Immature natural killer cell (primary cell): ENCODE measurements at regions not wholly inside any gene's neighbourhood (a gene's known extent, or its start where the extent isn't known, plus 50 kb on each side); places are given as distances from the start of the nearest gene placed in this dataset.

Experiments used
- DNase-seq, 3 donors: peaks; one replicate each; pipeline ENCODE4 v3.0.0; 2022; ENCODE audit warnings: mixed read lengths in 1 of 3
- H3K27ac Mint-ChIP-seq, 6 donors: one replicate each; pipeline ENCODE4 v1.8.0; 2020; ENCODE audit warnings: mixed read lengths in 6 of 6, mild to moderate bottlenecking in 5 of 6, inconsistent platforms in 4 of 6, moderate library complexity in 3 of 6
- H3K27me3 Mint-ChIP-seq, 3 donors: one replicate each; pipeline ENCODE4 v1.8.0; 2020 to 2021; ENCODE audit warnings: low read depth in 3 of 3, mild to moderate bottlenecking in 3 of 3, mixed read lengths in 3 of 3, moderate library complexity in 3 of 3, inconsistent platforms in 1 of 3
- H3K36me3 Mint-ChIP-seq, 3 donors: one replicate each; pipeline ENCODE4 v1.8.0; 2020; ENCODE audit warnings: mixed read lengths in 3 of 3, inconsistent platforms in 2 of 3, mild to moderate bottlenecking in 2 of 3
- H3K4me1 Mint-ChIP-seq, 2 donors: one replicate each; pipeline ENCODE4 v1.8.0; 2020; ENCODE audit warnings: inconsistent platforms in 2 of 2, mild to moderate bottlenecking in 2 of 2, mixed read lengths in 2 of 2, moderate library complexity in 1 of 2
- H3K4me3 Mint-ChIP-seq, 5 donors: one replicate each; pipeline ENCODE4 v1.8.0; 2020; ENCODE audit warnings: mild to moderate bottlenecking in 5 of 5, mixed read lengths in 5 of 5, inconsistent platforms in 3 of 5, moderate library complexity in 3 of 5
- H3K9me3 Mint-ChIP-seq, 6 donors: one replicate each; pipeline ENCODE4 v1.8.0; 2020; ENCODE audit warnings: mild to moderate bottlenecking in 6 of 6, mixed read lengths in 6 of 6, inconsistent platforms in 4 of 6, moderate library complexity in 3 of 6

DNA sequence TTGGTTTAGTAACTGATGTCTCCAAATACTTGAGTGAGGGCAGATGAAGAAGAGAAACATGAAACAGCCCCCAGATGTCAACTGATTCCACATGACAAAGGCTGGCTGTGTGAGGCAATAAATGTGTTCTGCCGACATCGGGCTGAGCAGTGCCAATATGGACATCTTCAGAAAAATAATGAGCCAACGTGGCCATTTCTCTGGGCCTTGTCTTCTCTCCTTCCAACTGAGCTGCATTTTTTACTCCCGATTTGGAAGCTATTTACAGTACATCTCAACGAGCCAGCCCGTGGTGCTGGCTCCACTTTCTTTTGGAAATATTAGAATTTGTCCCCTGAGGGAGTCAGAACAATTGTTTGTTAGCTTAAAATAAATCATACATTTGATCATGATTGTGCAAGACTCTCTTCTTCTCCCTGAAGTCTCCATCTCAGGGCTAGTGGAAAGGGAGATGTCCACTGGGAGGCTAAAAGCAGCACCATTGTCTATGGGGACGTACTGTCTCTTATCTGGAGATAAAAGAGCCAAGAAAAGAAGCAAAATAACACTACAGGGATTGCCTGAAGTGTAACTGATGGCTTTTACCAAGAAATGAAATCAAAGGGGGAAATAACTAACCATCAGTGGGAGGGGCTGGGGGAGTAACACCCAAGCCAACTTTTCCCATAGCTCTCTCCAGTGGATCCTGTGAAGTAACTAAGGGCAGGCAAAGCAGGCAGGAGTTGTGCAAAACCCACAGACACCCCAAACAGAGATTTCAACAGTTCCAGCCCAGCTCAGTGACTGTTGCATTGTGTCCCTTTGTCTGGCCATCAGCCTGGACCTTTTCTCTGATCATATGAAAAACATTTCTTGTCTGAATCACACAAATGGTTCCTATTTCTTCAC is 114.8 kb downstream of the RDH14 start:
- DNase-seq, result no peak
- Mint-ChIP-seq H3K4me3 (no peak overlapping the region), H3K27me3 (peaks cover 1 to 10% (median 4%) of the 10 kb centered on the region in 3 donors), H3K4me1 (no peaks in the 10 kb centered on the region), H3K36me3 (no peaks in the 10 kb centered on the region), H3K9me3 (peaks cover 0 to 2% (median 0%) of the 10 kb centered on the region in 6 donors), H3K27ac (no peak overlapping the region)

DNA sequence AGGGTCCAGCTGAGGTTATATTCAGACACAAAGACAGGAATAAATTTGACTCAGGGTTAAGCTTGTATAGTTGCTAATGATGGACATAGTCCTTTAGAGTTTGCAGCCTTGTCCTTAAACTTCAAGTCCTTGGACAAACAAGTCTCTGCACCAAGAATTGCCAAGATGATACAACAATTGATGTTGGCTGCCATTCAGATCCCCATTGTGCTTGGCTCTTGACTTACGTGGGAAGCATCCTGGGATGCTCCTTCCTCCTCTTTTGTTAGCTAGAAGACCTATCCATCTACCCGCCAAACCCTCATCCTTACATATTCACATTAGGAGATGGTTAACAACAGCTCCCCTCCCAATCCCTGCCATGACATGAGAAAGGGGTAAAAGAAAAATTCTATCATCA is 115.6 kb downstream of the RDH14 start:
- Mint-ChIP-seq H3K27ac (no peak overlapping the region), H3K36me3 (no peaks in the 10 kb centered on the region), H3K9me3 (peaks cover 0 to 2% (median 0%) of the 10 kb centered on the region in 6 donors), H3K4me3 (no peak overlapping the region), H3K4me1 (no peaks in the 10 kb centered on the region), H3K27me3 (peaks cover 1 to 7% (median 4%) of the 10 kb centered on the region in 3 donors)
- DNase-seq, result no peak

DNA sequence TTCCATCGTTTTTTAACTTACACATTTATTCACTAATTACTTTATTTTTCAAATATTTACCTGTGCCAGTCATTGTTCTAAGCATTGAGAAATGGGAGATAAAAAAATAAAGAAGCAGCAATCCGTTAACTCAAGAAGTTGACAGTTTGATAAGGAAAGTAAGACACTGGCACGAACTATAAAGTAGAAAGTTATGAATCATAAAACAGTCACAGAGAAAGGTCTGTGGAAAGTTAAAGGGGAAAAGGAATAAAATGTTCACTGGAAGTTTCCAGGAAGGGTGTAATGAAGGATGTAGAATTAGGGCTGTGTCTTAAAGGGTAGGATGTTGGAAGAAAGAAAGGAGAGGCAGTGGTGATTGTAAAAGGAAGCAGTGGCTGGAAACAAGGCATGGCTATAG is 118.9 kb downstream of the RDH14 start:
- Mint-ChIP-seq H3K4me1 (no peaks in the 10 kb centered on the region), H3K36me3 (no peaks in the 10 kb centered on the region), H3K27ac (no peak overlapping the region), H3K27me3 (peaks cover 1 to 7% (median 4%) of the 10 kb centered on the region in 3 donors), H3K4me3 (no peak overlapping the region), H3K9me3 (no peaks in the 10 kb centered on the region)
- no peak for DNase-seq

DNA sequence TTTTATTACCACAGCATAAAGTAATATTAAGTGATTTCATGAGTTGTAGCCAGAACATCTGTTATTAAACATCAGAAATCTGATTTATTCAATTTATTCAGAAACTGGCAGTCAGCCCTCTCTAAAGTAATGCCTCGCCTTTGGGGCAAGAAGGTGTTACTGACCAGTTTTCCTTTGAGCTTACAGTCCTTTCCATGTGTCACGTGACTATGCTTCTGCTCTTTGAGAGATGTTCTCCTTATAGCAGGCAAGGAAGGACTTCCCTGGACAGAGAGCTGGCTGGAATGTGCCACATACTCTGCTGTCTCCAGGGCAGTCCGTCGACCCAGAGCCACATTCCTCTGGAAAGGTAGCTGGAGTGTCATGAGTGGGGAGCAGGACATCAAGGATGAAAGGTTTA is 119.7 kb downstream of the RDH14 start:
- DNase-seq, result no peak
- Mint-ChIP-seq H3K4me1 (no peaks in the 10 kb centered on the region), H3K27ac (no peak overlapping the region), H3K4me3 (no peak overlapping the region), H3K9me3 (no peaks in the 10 kb centered on the region), H3K36me3 (no peaks in the 10 kb centered on the region), H3K27me3 (peaks cover 0 to 7% (median 1%) of the 10 kb centered on the region in 3 donors)

DNA sequence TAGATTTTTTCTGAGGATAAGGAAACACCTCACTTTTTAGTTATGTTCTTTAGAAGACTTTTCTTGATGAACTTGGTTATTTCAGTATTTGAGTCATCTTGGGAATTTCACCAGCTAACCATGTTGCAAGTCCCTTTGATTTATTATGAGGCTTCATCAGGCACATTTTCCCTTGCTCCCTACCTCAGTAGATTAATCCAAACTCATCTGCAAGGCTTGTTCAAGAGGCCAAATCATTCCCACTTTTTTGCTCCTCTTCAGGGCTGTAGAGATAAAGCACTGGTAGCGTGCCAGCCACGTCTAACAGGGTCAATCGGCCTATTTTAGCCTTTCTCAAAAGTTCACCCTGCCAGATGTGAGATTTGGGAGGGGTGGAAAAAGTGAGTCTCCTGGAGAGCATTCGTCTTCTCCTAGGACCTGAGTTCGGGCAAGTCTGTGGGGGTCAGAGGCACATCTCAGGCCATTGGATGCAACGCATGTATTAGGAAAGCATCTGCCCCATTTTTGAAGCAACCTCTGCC is 120.3 kb downstream of the RDH14 start:
- no peak for DNase-seq
- no peak overlapping the region for H3K27ac Mint-ChIP-seq
- no peaks in the 10 kb centered on the region for H3K9me3 Mint-ChIP-seq
- no peaks in the 10 kb centered on the region for H3K4me1 Mint-ChIP-seq
- no peak overlapping the region for H3K4me3 Mint-ChIP-seq
- H3K27me3 Mint-ChIP-seq, result peaks cover 0 to 7% (median 1%) of the 10 kb centered on the region in 3 donors
- H3K36me3 Mint-ChIP-seq, result no peaks in the 10 kb centered on the region

DNA sequence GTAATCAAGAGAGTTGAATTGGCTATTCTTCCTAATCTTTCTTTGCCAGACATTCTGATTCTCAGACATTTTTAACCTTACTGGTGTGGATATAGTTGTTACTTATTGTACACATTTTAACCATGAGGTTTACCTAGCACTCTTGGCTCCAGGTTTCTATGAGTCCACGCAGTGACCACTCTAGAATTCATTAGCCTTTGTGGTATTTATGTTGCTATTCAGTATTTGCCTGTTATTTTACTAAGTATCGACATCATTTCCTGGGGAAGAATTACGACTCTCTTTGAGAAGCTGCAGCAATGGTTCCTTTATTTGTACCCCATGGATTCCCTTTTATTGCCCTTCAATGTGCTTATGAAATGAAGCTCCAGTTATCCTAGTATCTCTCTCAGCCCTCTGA is 120.7 kb downstream of the RDH14 start:
- H3K9me3 Mint-ChIP-seq, result no peaks in the 10 kb centered on the region
- no peaks in the 10 kb centered on the region for H3K4me1 Mint-ChIP-seq
- H3K36me3 Mint-ChIP-seq, result no peaks in the 10 kb centered on the region
- H3K27ac Mint-ChIP-seq, result no peak overlapping the region
- no peak overlapping the region for H3K4me3 Mint-ChIP-seq
- H3K27me3 Mint-ChIP-seq, result peaks cover 0 to 3% (median 1%) of the 10 kb centered on the region in 3 donors
- DNase-seq, result no peak

DNA sequence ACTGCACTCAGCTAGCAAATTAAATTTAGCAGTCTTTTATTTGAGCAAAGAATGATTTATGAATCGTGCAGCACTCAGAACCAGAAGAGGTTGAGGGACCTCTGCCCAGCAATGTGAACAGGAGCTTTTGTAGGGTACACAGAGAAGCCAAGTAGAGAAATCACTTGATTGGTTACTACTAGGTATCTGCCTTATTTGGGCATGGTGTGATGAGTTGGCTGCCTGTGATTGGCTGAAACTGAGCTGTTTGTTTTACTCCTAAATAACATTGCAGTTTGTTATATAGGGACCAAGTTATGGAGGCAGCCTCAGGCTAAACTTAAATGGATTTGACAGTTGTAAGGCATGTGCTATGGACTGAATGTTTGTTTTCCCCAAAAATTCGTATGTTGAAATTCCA is 122.5 kb downstream of the RDH14 start:
- Mint-ChIP-seq H3K27me3 (peaks cover 0 to 3% (median 0%) of the 10 kb centered on the region in 3 donors), H3K36me3 (no peaks in the 10 kb centered on the region), H3K9me3 (no peaks in the 10 kb centered on the region), H3K4me1 (no peaks in the 10 kb centered on the region), H3K4me3 (no peak overlapping the region), H3K27ac (no peak overlapping the region)
- no peak for DNase-seq

DNA sequence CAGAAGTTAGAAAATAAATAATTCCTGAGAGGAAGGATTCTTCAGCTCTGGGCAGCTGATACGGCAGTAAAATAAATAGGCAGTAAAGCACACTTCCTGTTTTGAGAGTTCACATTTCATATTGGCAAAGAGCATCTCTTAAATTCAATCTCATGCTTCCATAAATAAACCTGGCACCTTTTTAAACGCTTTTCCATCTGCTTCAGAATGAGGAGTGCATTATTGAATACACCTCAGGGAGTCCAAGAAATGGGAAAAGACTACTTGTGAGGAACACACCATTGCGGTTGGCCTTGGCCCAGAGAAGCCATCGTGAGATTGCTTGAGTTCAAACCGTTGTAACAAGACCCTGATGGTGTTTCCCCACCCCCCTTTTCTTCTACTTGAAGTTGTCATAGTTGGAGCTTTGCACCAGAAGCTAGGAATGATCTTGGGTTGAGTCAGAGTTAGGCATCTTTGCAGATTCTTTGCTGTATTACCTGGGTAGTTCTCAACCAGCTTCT is 123.9 kb downstream of the RDH14 start:
- no peaks in the 10 kb centered on the region for H3K36me3 Mint-ChIP-seq
- H3K4me1 Mint-ChIP-seq, result no peaks in the 10 kb centered on the region
- H3K9me3 Mint-ChIP-seq, result no peaks in the 10 kb centered on the region
- no peak overlapping the region for H3K27ac Mint-ChIP-seq
- H3K4me3 Mint-ChIP-seq, result no peak overlapping the region
- DNase-seq, result no peak
- H3K27me3 Mint-ChIP-seq, result no peaks in the 10 kb centered on the region

DNA sequence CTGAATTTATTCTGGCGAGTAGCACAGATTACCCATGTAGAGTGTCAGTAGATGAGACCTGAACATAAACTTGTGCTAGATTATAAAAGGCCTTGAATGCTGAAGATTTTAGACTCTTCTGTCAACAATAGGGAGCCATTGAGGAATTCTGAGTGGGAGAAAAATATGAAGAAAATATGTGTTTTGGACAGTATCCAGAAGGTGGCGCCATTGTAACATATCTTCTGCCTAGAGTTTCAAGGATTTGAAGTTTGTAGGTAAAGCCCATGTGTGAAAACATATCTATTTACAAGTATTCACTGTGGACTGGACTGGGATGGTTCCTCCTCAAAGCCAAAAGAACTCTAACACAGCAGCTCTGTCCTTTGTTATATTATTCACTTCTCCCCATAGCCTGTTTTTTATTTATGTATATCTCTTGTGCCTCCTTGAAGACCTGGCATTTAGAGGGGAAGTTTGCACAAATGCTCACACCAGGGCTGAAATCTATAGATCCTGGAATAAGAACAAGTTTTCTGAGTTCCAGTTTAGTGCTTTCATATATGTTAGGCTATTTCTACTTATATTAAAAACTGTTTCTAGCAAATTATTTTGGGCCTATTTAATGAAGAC is 124.9 kb downstream of the RDH14 start:
- no peaks in the 10 kb centered on the region for H3K9me3 Mint-ChIP-seq
- no peaks in the 10 kb centered on the region for H3K36me3 Mint-ChIP-seq
- peak in 1 of 3 donors; percentile 7 for DNase-seq
- no peaks in the 10 kb centered on the region for H3K4me1 Mint-ChIP-seq
- no peak overlapping the region for H3K27ac Mint-ChIP-seq
- no peak overlapping the region for H3K4me3 Mint-ChIP-seq
- H3K27me3 Mint-ChIP-seq, result no peaks in the 10 kb centered on the region

DNA sequence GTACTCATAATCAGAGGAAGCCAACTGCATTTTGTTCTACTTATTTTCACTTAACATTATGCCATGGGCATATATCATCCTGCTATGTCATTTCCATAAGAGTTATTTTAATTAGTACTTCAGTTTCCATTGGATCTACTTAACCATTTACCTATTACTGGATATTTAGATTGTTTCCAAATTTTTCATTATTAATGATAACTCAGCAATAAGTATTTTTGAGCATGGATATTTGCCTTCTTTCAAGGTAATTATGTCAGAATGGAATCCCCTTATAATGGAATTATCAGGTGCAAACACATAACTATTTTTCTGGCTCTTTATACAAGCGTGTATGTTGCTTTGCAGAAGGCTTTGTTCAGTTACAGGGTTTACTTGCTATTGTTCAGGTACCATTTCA is 126.6 kb downstream of the RDH14 start:
- Mint-ChIP-seq H3K9me3 (peaks cover 0 to 3% (median 0%) of the 10 kb centered on the region in 6 donors), H3K27ac (no peak overlapping the region), H3K27me3 (peaks cover 0 to 2% (median 0%) of the 10 kb centered on the region in 3 donors), H3K4me1 (no peaks in the 10 kb centered on the region), H3K36me3 (no peaks in the 10 kb centered on the region), H3K4me3 (no peak overlapping the region)
- DNase-seq, result no peak

DNA sequence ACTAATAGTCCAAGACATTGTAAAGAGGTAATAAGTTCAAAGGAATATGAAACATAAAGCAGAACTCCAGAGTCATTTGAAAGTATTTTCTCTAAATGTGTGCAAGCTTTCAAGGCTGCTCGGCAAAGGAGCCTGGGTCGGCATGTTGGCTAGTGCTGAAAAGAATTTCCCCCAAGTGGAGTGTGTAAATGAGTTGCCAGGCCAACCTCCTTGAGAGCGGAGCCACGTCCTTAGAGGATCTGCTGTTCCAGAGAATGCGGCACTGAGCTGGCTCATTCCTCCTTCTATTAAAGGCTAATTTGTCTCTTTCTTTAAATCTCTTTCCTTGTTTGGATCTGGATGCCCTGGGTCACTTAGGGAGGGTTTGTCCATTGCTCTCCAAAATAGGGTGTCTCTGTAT is 127.5 kb downstream of the RDH14 start:
- DNase-seq, result no peak
- Mint-ChIP-seq H3K4me1 (no peaks in the 10 kb centered on the region), H3K9me3 (peaks cover 0 to 3% (median 0%) of the 10 kb centered on the region in 6 donors), H3K27me3 (peaks cover 0 to 2% (median 0%) of the 10 kb centered on the region in 3 donors), H3K4me3 (no peak overlapping the region), H3K36me3 (no peaks in the 10 kb centered on the region), H3K27ac (no peak overlapping the region)

DNA sequence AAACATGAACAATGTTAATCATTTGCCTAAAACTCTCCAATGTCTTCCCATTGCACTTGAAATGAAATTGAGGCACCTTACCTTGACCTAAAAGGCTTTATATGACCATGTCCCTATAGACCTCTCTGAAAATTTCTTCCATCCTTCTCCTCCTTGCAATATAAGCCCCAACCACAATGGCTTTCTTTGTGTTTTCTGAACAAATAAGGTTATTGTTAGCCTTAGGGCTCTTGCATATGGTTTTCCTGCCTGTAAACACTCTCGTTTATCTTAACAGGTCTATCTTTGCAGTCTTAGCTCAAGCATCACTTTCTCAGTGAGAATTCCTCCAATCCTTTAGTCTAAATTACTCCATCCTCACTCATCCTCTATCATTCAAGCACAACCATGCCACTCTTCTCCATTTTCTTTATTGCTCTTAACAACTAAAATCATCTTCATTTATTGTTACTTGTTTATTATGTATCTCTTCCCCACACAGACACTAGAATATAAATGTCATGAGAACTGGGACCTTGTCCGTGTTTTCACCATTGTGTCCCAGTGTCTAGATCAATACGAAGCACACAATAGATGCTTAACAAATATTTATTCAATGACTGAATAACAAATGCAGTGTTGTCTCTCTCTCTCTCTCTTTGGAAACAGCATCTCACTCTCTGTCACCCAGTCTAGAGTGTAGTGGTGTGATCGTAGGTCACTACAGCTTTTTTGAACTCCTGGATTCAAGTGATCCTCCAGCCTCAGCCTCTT is 129.3 kb downstream of the RDH14 start:
- no peak overlapping the region for H3K4me3 Mint-ChIP-seq
- DNase-seq, result no peak
- no peak overlapping the region for H3K27ac Mint-ChIP-seq
- H3K4me1 Mint-ChIP-seq, result no peaks in the 10 kb centered on the region
- H3K36me3 Mint-ChIP-seq, result no peaks in the 10 kb centered on the region
- peaks cover 0 to 3% (median 0%) of the 10 kb centered on the region in 6 donors for H3K9me3 Mint-ChIP-seq
- H3K27me3 Mint-ChIP-seq, result peaks cover 0 to 2% (median 0%) of the 10 kb centered on the region in 3 donors

DNA sequence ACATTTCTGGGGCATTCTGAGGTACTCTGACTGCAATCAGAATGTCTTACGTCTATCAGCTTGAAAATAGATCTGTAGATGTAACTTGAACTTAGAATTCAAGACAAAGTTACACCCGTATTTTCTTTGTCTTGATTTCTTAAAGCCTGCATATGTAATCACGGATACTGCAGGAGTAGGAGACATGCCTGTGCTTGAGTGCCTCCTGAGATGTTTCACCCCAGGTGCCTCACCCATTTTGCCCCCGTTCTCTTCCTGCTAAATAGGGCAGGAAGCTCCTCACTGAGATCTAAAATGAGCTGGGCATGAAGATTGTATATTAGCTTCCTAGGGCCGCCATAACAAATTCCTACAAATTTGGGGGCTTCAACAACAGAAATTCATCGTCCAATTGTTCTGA is 131.9 kb downstream of the RDH14 start:
- H3K36me3 Mint-ChIP-seq, result no peaks in the 10 kb centered on the region
- H3K4me3 Mint-ChIP-seq, result no peak overlapping the region
- H3K9me3 Mint-ChIP-seq, result peaks cover 0 to 3% (median 0%) of the 10 kb centered on the region in 6 donors
- DNase-seq, result no peak
- H3K27ac Mint-ChIP-seq, result no peak overlapping the region
- peaks cover 0 to 2% (median 0%) of the 10 kb centered on the region in 3 donors for H3K27me3 Mint-ChIP-seq
- no peaks in the 10 kb centered on the region for H3K4me1 Mint-ChIP-seq
